OCI-LY3 (cell line): ENCODE measurements at regions not wholly inside any gene's neighbourhood (a gene's known extent, or its start where the extent isn't known, plus 50 kb on each side); places are given as distances from the start of the nearest gene placed in this dataset.

Experiments
- CTCF ChIP-seq: fragments of 200-600, 300-600 bp; sonication (generic); IDR thresholded peaks from 2 replicates; pipeline ENCODE4 v1.5.1; 2014; ENCODE audit warnings: antibody characterized with exemption, low read length, low read depth
- EZH2phosphoT487 ChIP-seq: fragments of 200-600 bp; shearing (Covaris generic); IDR thresholded peaks from 2 replicates; pipeline ENCODE4 v1.6.1; 2018; ENCODE audit warnings: antibody characterized with exemption, mixed run types, low read depth

GRCh38 chr1:185444676-185445075 is 127.6 kb upstream of the IVNS1ABP start:
- TF ChIP-seq CTCF (no peak), EZH2phosphoT487 (no peak)
